ENCODE measurements at regions not wholly inside any gene's neighbourhood (a gene's known extent, or its start where the extent isn't known, plus 50 kb on each side); places are given as distances from the start of the nearest gene placed in this dataset.

- TF ChIP-seq FOXK1 (CRISPR knock-in tag; IDR thresholded peaks at IDR 0.05; ENCODE audit: borderline replicate concordance) (no peak), POLR2AphosphoS5 (IDR thresholded peaks at IDR 0.05; ENCODE audit: control insufficient read depth, insufficient read depth, low read depth, low read length) (no peak), CTCF (IDR thresholded peaks at IDR 0.05 in 2 of 3, conservative IDR thresholded peaks at IDR 0.05 in 1 of 3; ENCODE audit: insufficient read depth in 2 of 3, low read depth in 1 of 3, low read length in 3 of 3) (no peak), GTF2E2 (tag; IDR thresholded peaks at IDR 0.05) (no peak), REST (IDR thresholded peaks at IDR 0.05; ENCODE audit: borderline replicate concordance) (no peak), REST (CRISPR knock-in tag; IDR thresholded peaks at IDR 0.05; ENCODE audit: low read depth) (no peak), YY1 (IDR thresholded peaks at IDR 0.05; ENCODE audit: borderline replicate concordance in 1 of 3, control insufficient read depth in 1 of 3, extremely low read depth in 1 of 3, insufficient read depth in 3 of 3, insufficient read length in 1 of 3, insufficient replicate concordance in 2 of 3, low read depth in 1 of 3, low read length in 2 of 3) (no peak), ZNF174 (CRISPR knock-in tag; IDR thresholded peaks at IDR 0.05) (no peak), L3MBTL2 (IDR thresholded peaks at IDR 0.05) (no peak), POLR2A (conservative IDR thresholded peaks at IDR 0.05) (no peak), CTCFL (IDR thresholded peaks at IDR 0.05; ENCODE audit: borderline replicate concordance, insufficient read depth, low read depth, low read length, poor library complexity, severe bottlenecking) (no peak), EZH2 (IDR thresholded peaks at IDR 0.05; ENCODE audit: borderline replicate concordance, low read depth, low read length) (no peak), JUNB (CRISPR knock-in tag; conservative IDR thresholded peaks at IDR 0.05) (no peak), MXD1 (CRISPR knock-in tag; IDR thresholded peaks at IDR 0.05; ENCODE audit: borderline replicate concordance, poor library complexity, severe bottlenecking) (no peak)
Measured at GRCh38 chr12:25352083-25352918, 101.6 kb upstream of the KRAS start.
